B cell (primary cell): ENCODE measurements at regions not wholly inside any gene's neighbourhood (a gene's known extent, or its start where the extent isn't known, plus 50 kb on each side); places are given as distances from the start of the nearest gene placed in this dataset.

ENCODE experiments used
- ATAC-seq: fragments of 200-7000 bp; cut with Tn5 transposase; one replicate; pipeline ENCODE4 v1.10.0; 2021; ENCODE audit warnings: low read depth, mild to moderate bottlenecking, moderate number of reproducible peaks, moderate library complexity
- CTCF ChIA-PET: fragments of 350-600 bp; sonication (Branson Sonifier 250); formaldehyde crosslinking; loops from one replicate; lab custom pipeline; 2021; ENCODE audit warnings: antibody characterized with exemption, inconsistent platforms; lab: Charles Lee
- POLR2A ChIA-PET: fragments of 350-600 bp; sonication (Branson Sonifier 250); formaldehyde crosslinking; loops from one replicate; lab custom pipeline; 2021; ENCODE audit warnings: antibody characterized with exemption; lab: Charles Lee
- DNase-seq: peaks from one replicate; pipeline ENCODE4 v3.0.0; 2013
- H2AFZ ChIP-seq: 2 replicates; pipeline ENCODE4 v1.6.1; 2012; ENCODE audit warnings: mild to moderate bottlenecking, low read depth, low read length; ENCODE audit not compliant: insufficient read depth, poor library complexity, severe bottlenecking
- H3K27ac ChIP-seq, 2 donors: 1 replicate in 1 of 2; 2 replicates in 1 of 2; pipeline ENCODE4 v1.5.1; 2012 to 2013; ENCODE audit warnings: low read length in 2 of 2, mild to moderate bottlenecking in 2 of 2, moderate library complexity in 1 of 2
- H3K27me3 ChIP-seq, 4 experiments: fragments of 200-600 bp in 1 of 4; sonication (generic) in 1 of 4; replicated peaks in 1 of 4; 1 replicate in 2 of 4; 2 replicates in 2 of 4; pipeline versions ENCODE4 v1.6.1 to v1.7.0; 2013 to 2016; ENCODE audit warnings: low read length in 3 of 4, mild to moderate bottlenecking in 2 of 4, mixed read lengths in 1 of 4, moderate library complexity in 1 of 4; ENCODE audit not compliant: insufficient read depth in 4 of 4, control insufficient read depth in 3 of 4; ENCODE audit errors: control extremely low read depth in 1 of 4
- H3K36me3 ChIP-seq, 2 experiments: replicated peaks in 1 of 2; 1 replicate in 1 of 2; 2 replicates in 1 of 2; pipeline versions ENCODE4 v1.6.1 to v1.7.1; 2013; ENCODE audit warnings: low read length in 1 of 2; ENCODE audit not compliant: insufficient read depth in 2 of 2, control insufficient read depth in 1 of 2; ENCODE audit errors: control extremely low read depth in 1 of 2, extremely low read depth in 1 of 2
- H3K4me1 ChIP-seq, 2 donors: fragments of 200-600 bp in 1 of 2; sonication (generic) in 1 of 2; 1 replicate in 1 of 2; 2 replicates in 1 of 2; pipeline versions ENCODE4 v1.5.1 to v1.6.1; 2013 to 2017; ENCODE audit warnings: low read length in 2 of 2; ENCODE audit not compliant: control insufficient read depth in 2 of 2, insufficient read depth in 2 of 2
- H3K4me2 ChIP-seq: replicated peaks from 2 replicates; pipeline ENCODE3; 2012; ENCODE audit warnings: mild to moderate bottlenecking, low read depth, low read length; ENCODE audit not compliant: poor library complexity, severe bottlenecking
- H3K4me3 ChIP-seq, 5 experiments: fragments of 200-600 bp in 1 of 5; sonication (generic) in 1 of 5; 1 replicate in 3 of 5; 2 replicates in 2 of 5; pipeline versions ENCODE4 v1.5.1 to v1.7.0; 2011 to 2016; ENCODE audit warnings: low read length in 4 of 5, mild to moderate bottlenecking in 4 of 5, low read depth in 2 of 5, control low read depth in 1 of 5, moderate library complexity in 1 of 5; ENCODE audit not compliant: insufficient read depth in 1 of 5; ENCODE audit errors: control extremely low read depth in 1 of 5, extremely low read depth in 1 of 5
- H3K79me2 ChIP-seq: fragments of 200-600 bp; sonication (generic); one replicate; pipeline ENCODE4 v1.6.0; 2016; ENCODE audit warnings: low read length; ENCODE audit not compliant: control insufficient read depth, insufficient read depth
- H3K9ac ChIP-seq: fragments of 200-600 bp; sonication (generic); 2 replicates; pipeline ENCODE4 v1.6.1; 2017; ENCODE audit warnings: mild to moderate bottlenecking, low read length, moderate library complexity
- H3K9me3 ChIP-seq, 3 donors: one replicate each; pipeline versions ENCODE4 v1.6.1 to v1.7.1; 2013; ENCODE audit warnings: low read length in 2 of 3; ENCODE audit not compliant: control insufficient read depth in 2 of 3, insufficient read depth in 1 of 3; ENCODE audit errors: control extremely low read depth in 1 of 3
- H4K20me1 ChIP-seq: 2 replicates; pipeline ENCODE4 v1.6.0; 2012; ENCODE audit warnings: mild to moderate bottlenecking, low read length; ENCODE audit not compliant: insufficient read depth, control insufficient read depth, poor library complexity, severe bottlenecking
- H3K27ac Mint-ChIP-seq: one replicate; pipeline ENCODE4 v1.8.0; 2021; ENCODE audit warnings: mixed read lengths
- H3K27me3 Mint-ChIP-seq: one replicate; pipeline ENCODE4 v1.8.0; 2021; ENCODE audit warnings: mixed read lengths
- H3K4me1 Mint-ChIP-seq: one replicate; pipeline ENCODE4 v1.8.0; 2021; ENCODE audit warnings: mixed read lengths
- H3K4me3 Mint-ChIP-seq: one replicate; pipeline ENCODE4 v1.8.0; 2021; ENCODE audit warnings: mixed read lengths
- H3K9me3 Mint-ChIP-seq: one replicate; pipeline ENCODE4 v1.8.0; 2022; ENCODE audit warnings: mixed read lengths; ENCODE audit not compliant: insufficient read depth
- EZH2 ChIP-seq: IDR thresholded peaks from 2 replicates; pipeline ENCODE4 v1.6.1; 2012; ENCODE audit warnings: borderline replicate concordance, low read depth, mild to moderate bottlenecking, moderate library complexity, low read length; ENCODE audit not compliant: insufficient read depth, poor library complexity, severe bottlenecking
- intact Hi-C: fragments of 100-400 bp; cut with micrococcal nuclease; formaldehyde crosslinking; loops from one replicate; pipeline ENCODE4 v1.10.0; 2022
- TF ChIP-seq, protein P1 (sequence below): fragments of 200-600 bp; IDR thresholded peaks from one replicate; pipeline ENCODE4 v1.8.0; 2022; ENCODE audit warnings: antibody characterized with exemption, mild to moderate bottlenecking

DNA sequence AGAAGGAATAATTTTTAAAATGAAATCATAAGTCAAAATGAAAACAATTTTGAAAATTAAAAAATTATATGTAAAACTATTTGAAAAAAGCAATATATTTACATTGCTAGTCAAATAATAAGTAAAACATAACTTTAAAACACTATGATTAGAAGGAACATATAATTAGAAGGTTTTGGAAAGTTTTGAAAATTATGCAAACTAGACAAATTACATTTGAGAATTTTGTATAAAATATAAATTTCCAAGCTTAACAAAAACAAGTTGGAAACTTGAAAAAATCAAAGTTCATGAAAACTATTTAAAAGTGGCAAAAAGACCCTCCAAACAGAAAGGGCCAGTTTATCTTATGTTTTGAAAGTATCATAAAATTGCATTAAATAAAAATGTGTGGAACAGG is 67.6 kb upstream of the TLL1 start:
- no peaks in the 10 kb centered on the region for H3K9me3 ChIP-seq
- no peak for ATAC-seq
- Mint-ChIP-seq H3K9me3 (no peaks in the 10 kb centered on the region), H3K4me3 (no peak overlapping the region), H3K27me3 (no peaks in the 10 kb centered on the region), H3K4me1 (no peaks in the 10 kb centered on the region), H3K27ac (no peak overlapping the region)
- ChIA-PET CTCF (no interaction called here), POLR2A (no interaction called here)
- no peaks in the 10 kb centered on the region for H3K27me3 ChIP-seq
- H3K4me2 ChIP-seq: no peak overlapping the region
- intact Hi-C loops: no loop called here
- no peak overlapping the region for H2AFZ ChIP-seq
- no peak for TF ChIP-seq EZH2
- TF ChIP-seq, protein P1, sequence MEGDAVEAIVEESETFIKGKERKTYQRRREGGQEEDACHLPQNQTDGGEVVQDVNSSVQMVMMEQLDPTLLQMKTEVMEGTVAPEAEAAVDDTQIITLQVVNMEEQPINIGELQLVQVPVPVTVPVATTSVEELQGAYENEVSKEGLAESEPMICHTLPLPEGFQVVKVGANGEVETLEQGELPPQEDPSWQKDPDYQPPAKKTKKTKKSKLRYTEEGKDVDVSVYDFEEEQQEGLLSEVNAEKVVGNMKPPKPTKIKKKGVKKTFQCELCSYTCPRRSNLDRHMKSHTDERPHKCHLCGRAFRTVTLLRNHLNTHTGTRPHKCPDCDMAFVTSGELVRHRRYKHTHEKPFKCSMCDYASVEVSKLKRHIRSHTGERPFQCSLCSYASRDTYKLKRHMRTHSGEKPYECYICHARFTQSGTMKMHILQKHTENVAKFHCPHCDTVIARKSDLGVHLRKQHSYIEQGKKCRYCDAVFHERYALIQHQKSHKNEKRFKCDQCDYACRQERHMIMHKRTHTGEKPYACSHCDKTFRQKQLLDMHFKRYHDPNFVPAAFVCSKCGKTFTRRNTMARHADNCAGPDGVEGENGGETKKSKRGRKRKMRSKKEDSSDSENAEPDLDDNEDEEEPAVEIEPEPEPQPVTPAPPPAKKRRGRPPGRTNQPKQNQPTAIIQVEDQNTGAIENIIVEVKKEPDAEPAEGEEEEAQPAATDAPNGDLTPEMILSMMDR: no peak
- DNase-seq: no peak
- H3K4me3 ChIP-seq: no peak overlapping the region
- H3K79me2 ChIP-seq: no peaks in the 10 kb centered on the region
- H3K4me1 ChIP-seq: no peaks in the 10 kb centered on the region
- no peak overlapping the region for H3K9ac ChIP-seq
- H3K27ac ChIP-seq: no peak overlapping the region
- H3K36me3 ChIP-seq: no peaks in the 10 kb centered on the region
- H4K20me1 ChIP-seq: no peaks in the 10 kb centered on the region

DNA sequence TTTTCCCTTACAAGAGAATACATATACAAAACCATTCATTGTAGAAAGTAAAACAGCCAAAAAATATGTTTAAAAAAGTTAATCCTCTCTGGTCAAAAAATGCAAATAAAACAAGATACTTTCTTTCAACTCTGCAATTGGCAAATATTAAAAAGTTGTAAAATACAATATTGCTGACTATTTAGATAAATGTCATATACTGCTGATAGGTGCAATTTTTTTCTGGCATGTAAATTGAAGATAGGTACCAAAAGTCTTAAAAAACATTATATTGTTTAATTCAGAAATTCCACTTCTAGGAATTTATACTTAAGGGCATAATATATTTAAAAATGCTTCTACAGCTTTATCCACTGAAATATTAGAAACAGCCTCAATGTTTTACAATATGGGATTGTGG is 66.4 kb upstream of the TLL1 start:
- Histone ChIP-seq H3K27ac (no peak overlapping the region), H3K4me1 (no peaks in the 10 kb centered on the region), H4K20me1 (no peaks in the 10 kb centered on the region), H3K4me2 (no peak overlapping the region), H3K9me3 (no peaks in the 10 kb centered on the region), H3K9ac (no peak overlapping the region), H3K27me3 (no peaks in the 10 kb centered on the region), H3K4me3 (no peak overlapping the region), H3K79me2 (no peaks in the 10 kb centered on the region), H2AFZ (no peak overlapping the region), H3K36me3 (no peaks in the 10 kb centered on the region)
- no peak for ATAC-seq
- ChIA-PET POLR2A (no interaction called here), CTCF (no interaction called here)
- Mint-ChIP-seq H3K27ac (no peak overlapping the region), H3K4me3 (no peak overlapping the region), H3K9me3 (no peaks in the 10 kb centered on the region), H3K27me3 (no peaks in the 10 kb centered on the region), H3K4me1 (no peaks in the 10 kb centered on the region)
- intact Hi-C loops: no loop called here
- TF ChIP-seq EZH2: no peak
- TF ChIP-seq, protein P1: no peak
- no peak for DNase-seq
